Activated naive CD8-positive, alpha-beta T cell treated with anti-CD3 and anti-CD28 coated beads for 36 hours (primary cell): ENCODE measurements at regions not wholly inside any gene's neighbourhood (a gene's known extent, or its start where the extent isn't known, plus 50 kb on each side); places are given as distances from the start of the nearest gene placed in this dataset.

Experiments
- DNase-seq: peaks from one replicate; pipeline ENCODE4 v3.0.0; 2021
- H3K27ac Mint-ChIP-seq: one replicate; pipeline ENCODE4 v1.8.0; 2022; ENCODE audit warnings: mild to moderate bottlenecking, moderate library complexity, mixed read lengths
- H3K27me3 Mint-ChIP-seq: one replicate; pipeline ENCODE4 v1.8.0; 2022; ENCODE audit warnings: mild to moderate bottlenecking, mixed read lengths
- H3K36me3 Mint-ChIP-seq: one replicate; pipeline ENCODE4 v1.8.0; 2021; ENCODE audit warnings: mild to moderate bottlenecking, mixed read lengths
- H3K4me1 Mint-ChIP-seq: one replicate; pipeline ENCODE4 v1.8.0; 2021; ENCODE audit warnings: mixed read lengths
- H3K4me3 Mint-ChIP-seq: one replicate; pipeline ENCODE4 v1.8.0; 2022; ENCODE audit warnings: mild to moderate bottlenecking, moderate library complexity, mixed read lengths
- H3K9me3 Mint-ChIP-seq: one replicate; pipeline ENCODE4 v1.8.0; 2022; ENCODE audit warnings: mixed read lengths

DNA sequence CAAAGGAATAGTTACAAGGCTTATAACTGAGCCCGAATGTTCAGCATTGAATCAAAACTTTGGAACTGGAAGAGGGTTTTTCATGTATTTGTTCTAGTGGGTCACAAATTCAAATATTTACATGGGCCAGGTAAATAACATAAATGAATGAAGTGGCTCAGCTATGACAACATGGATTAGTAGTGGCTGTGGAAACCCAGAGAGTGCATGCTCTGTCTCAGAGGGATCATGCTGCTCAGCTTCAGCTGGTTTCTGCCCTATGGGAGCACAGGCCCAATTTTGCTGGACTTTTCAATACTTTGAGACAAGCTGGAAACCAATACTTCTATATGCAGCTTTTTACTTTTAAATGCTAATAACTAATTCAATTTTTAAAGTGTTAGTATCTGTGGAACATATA lies 394.0 kb upstream of the TEX13C start:
- Mint-ChIP-seq H3K27me3 (no peaks in the 10 kb centered on the region), H3K4me1 (peaks cover 3% of the 10 kb centered on the region), H3K4me3 (no peak overlapping the region), H3K27ac (no peak overlapping the region), H3K36me3 (no peaks in the 10 kb centered on the region), H3K9me3 (no peaks in the 10 kb centered on the region)
- no peak for DNase-seq

- H3K4me1 Mint-ChIP-seq: no peaks in the 10 kb centered on the region
- H3K27ac Mint-ChIP-seq: no peak overlapping the region
- DNase-seq: no peak
- H3K4me3 Mint-ChIP-seq: no peak overlapping the region
- H3K27me3 Mint-ChIP-seq: no peaks in the 10 kb centered on the region
- no peaks in the 10 kb centered on the region for H3K9me3 Mint-ChIP-seq
- no peaks in the 10 kb centered on the region for H3K36me3 Mint-ChIP-seq
These were observed 388.4 kb upstream of the TEX13C start for GRCh38 chrX:124931241-124931640.

- DNase-seq: no peak
- H3K9me3 Mint-ChIP-seq: no peaks in the 10 kb centered on the region
- H3K27ac Mint-ChIP-seq: no peak overlapping the region
- no peaks in the 10 kb centered on the region for H3K27me3 Mint-ChIP-seq
- H3K4me1 Mint-ChIP-seq: no peaks in the 10 kb centered on the region
- H3K4me3 Mint-ChIP-seq: no peak overlapping the region
- H3K36me3 Mint-ChIP-seq: no peaks in the 10 kb centered on the region
These were observed 387.7 kb upstream of the TEX13C start for GRCh38 chrX:124931958-124932357.

DNA sequence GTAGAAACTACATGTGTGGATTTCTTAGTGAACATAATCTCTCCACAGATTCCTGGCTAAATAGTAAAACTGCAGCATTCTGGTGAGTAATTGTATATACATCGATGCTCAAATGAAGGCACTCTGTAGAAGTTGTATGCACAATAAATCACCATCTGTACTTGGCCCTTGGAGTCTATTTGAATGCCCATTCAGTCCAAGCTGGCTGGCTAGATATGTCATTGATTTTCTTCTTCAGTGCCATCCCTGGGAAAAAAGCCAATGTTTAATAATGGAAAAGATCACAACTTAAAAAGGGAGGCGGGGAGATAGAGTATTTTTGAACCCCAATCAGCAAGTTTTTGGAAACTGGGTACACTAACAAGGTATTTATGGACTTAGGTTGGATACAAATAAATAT lies 381.0 kb upstream of the TEX13C start:
- Mint-ChIP-seq H3K9me3 (no peaks in the 10 kb centered on the region), H3K27me3 (no peaks in the 10 kb centered on the region)

DNA sequence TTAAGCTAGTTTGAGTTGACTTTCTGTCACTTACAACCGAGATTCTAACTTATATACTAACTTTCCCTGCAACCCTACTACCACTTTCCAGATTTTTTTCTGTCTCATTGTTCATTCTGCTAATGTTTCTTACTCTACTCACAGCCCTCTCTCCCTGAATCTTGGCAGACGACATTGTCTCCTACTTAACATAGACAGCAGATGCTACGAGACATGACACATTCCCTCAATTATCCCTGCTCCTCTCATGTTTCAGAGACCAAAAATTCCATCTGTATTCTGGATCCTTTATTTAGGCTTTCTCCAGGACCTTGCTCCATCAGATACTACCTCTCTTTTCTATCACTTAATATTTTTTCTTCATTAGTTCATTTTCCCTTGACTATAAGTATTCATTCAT lies 379.1 kb upstream of the TEX13C start:
- H3K27ac Mint-ChIP-seq: no peak overlapping the region
- H3K36me3 Mint-ChIP-seq: no peaks in the 10 kb centered on the region
- H3K27me3 Mint-ChIP-seq: no peaks in the 10 kb centered on the region
- H3K4me3 Mint-ChIP-seq: no peak overlapping the region
- no peak for DNase-seq
- H3K4me1 Mint-ChIP-seq: no peaks in the 10 kb centered on the region
- H3K9me3 Mint-ChIP-seq: no peaks in the 10 kb centered on the region

More for the DNA sequence above, 381.0 kb upstream of the TEX13C start:
- Mint-ChIP-seq H3K36me3 (no peaks in the 10 kb centered on the region), H3K4me3 (no peak overlapping the region), H3K27ac (no peak overlapping the region), H3K4me1 (no peaks in the 10 kb centered on the region)
- no peak for DNase-seq

DNA sequence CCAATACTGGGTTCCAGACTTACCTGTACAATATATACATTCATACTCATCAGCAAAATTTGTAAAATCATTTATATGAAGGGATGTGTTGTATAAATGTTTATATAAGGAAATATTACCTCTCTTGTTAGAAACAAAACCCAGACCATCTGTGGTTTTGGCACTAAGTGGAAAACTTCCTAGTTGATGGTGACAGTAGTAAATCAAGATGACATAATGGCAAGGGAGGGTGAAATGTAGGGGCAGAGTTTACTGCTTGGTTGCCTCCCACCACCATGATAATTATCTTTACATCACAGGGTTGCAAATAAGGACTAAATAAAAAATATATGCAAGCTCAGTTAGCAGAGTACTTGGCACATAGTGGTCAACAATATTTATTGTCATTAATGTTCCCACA lies 365.3 kb upstream of the TEX13C start:
- no peaks in the 10 kb centered on the region for H3K36me3 Mint-ChIP-seq
- H3K27ac Mint-ChIP-seq: no peak overlapping the region
- H3K4me3 Mint-ChIP-seq: no peak overlapping the region
- H3K4me1 Mint-ChIP-seq: no peaks in the 10 kb centered on the region
- no peaks in the 10 kb centered on the region for H3K27me3 Mint-ChIP-seq
- DNase-seq: no peak
- H3K9me3 Mint-ChIP-seq: no peaks in the 10 kb centered on the region

- H3K9me3 Mint-ChIP-seq: no peaks in the 10 kb centered on the region
- no peaks in the 10 kb centered on the region for H3K36me3 Mint-ChIP-seq
- H3K27ac Mint-ChIP-seq: no peak overlapping the region
- DNase-seq: no peak
- H3K27me3 Mint-ChIP-seq: no peaks in the 10 kb centered on the region
- H3K4me3 Mint-ChIP-seq: no peak overlapping the region
- no peaks in the 10 kb centered on the region for H3K4me1 Mint-ChIP-seq
These were observed 359.2 kb upstream of the TEX13C start for GRCh38 chrX:124960454-124960853.

GRCh38 chrX:124963717-124964116 lies 356.0 kb upstream of the TEX13C start, which contains the start of gene TENM1:
Gene TENM1 (minus strand): TSS chrX:124963817.
- no peaks in the 10 kb centered on the region for H3K27me3 Mint-ChIP-seq
- H3K9me3 Mint-ChIP-seq: no peaks in the 10 kb centered on the region
- DNase-seq: no peak
- H3K4me3 Mint-ChIP-seq: no peak within 1 kb of the TSS
- H3K4me1 Mint-ChIP-seq: no peaks in the 10 kb centered on the region
- no peaks in the 10 kb centered on the region for H3K36me3 Mint-ChIP-seq
- no peak within 1 kb of the TSS for H3K27ac Mint-ChIP-seq

DNA sequence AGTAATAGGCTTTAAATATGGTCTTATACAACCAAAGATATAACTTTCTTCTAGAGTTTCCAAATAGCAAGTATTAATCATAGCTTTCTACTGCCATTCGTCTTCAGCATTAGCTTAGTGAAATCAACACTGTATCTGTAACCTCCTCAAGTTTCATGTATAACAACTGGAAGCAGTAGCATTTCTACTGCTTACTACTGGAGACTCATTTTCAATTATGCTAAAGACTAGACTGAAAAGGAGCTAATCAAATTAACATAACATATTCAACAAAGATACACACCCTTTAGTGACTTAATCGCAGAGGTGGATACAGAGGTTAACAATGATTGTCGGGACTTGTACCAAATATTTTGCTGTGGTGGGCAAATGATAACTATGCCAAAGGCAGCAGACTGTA lies 344.2 kb upstream of the TEX13C start:
- H3K9me3 Mint-ChIP-seq: no peaks in the 10 kb centered on the region
- no peaks in the 10 kb centered on the region for H3K4me1 Mint-ChIP-seq
- H3K27ac Mint-ChIP-seq: no peak overlapping the region
- no peak overlapping the region for H3K4me3 Mint-ChIP-seq
- DNase-seq: no peak
- H3K27me3 Mint-ChIP-seq: no peaks in the 10 kb centered on the region
- no peaks in the 10 kb centered on the region for H3K36me3 Mint-ChIP-seq

- Mint-ChIP-seq H3K27ac (no peak overlapping the region), H3K4me1 (no peaks in the 10 kb centered on the region), H3K27me3 (no peaks in the 10 kb centered on the region), H3K9me3 (no peaks in the 10 kb centered on the region), H3K4me3 (no peak overlapping the region), H3K36me3 (no peaks in the 10 kb centered on the region)
- no peak for DNase-seq
These were observed 338.3 kb upstream of the TEX13C start for GRCh38 chrX:124981420-124981819.

DNA sequence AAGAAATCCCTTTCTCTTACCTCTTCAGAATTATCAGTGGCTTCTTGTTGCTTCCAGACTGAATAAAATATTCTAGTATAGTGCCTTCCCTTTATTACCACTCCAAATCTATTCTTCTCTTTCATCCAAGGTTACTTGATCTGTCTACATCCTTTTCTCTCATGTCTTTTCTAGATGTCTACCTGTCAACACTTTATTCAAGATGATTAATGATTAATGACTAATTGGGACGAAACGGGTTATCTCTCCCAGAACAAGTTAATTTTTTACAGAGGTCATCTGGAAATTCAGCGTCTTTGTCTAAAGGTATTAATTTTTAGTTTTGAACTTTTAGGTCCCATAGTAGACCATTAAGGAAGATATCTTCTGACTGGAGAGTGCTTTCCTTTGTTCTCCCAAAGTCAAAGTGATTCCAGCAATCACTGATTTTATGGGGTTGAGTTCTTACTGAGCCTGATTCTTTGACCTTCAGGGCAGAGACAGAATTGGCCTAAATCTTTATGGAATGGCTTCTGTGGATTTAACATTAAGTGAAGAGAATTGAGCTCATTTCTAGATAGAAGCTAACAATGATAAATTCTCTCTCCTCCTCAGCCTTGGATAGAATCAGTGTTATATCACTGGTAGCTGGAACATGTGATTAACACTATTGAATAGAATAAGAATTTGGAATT lies 335.4 kb upstream of the TEX13C start:
- Mint-ChIP-seq H3K36me3 (no peaks in the 10 kb centered on the region), H3K4me3 (no peak overlapping the region), H3K4me1 (no peaks in the 10 kb centered on the region), H3K27ac (no peak overlapping the region), H3K27me3 (no peaks in the 10 kb centered on the region), H3K9me3 (no peaks in the 10 kb centered on the region)
- no peak for DNase-seq

GRCh38 chrX:124986284-124986683 lies 333.4 kb upstream of the TEX13C start:
- DNase-seq: no peak
- Mint-ChIP-seq H3K27ac (no peak overlapping the region), H3K4me1 (no peaks in the 10 kb centered on the region), H3K9me3 (no peaks in the 10 kb centered on the region), H3K27me3 (no peaks in the 10 kb centered on the region), H3K36me3 (no peaks in the 10 kb centered on the region), H3K4me3 (no peak overlapping the region)

DNA sequence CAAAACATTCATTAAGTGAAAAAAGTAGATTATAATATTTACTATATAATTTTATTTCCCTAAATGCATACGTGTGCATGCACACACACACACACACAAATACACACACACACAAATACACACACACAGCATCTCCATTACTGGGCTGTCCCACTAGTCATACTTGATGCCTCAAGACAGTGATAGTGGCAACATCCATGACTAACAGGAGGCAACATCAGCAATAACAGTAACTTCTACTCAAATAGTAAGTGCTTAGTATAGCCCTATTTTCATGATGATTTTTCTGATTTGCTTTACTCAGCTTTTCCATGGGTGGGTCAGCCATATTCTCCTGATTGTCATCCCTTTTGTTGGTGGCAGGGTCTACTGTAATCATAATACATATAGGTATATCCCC lies 325.9 kb upstream of the TEX13C start:
- Mint-ChIP-seq H3K4me3 (no peak overlapping the region), H3K27ac (no peak overlapping the region), H3K36me3 (no peaks in the 10 kb centered on the region), H3K27me3 (no peaks in the 10 kb centered on the region), H3K4me1 (no peaks in the 10 kb centered on the region), H3K9me3 (no peaks in the 10 kb centered on the region)
- no peak for DNase-seq

- H3K4me3 Mint-ChIP-seq: no peak overlapping the region
- H3K9me3 Mint-ChIP-seq: no peaks in the 10 kb centered on the region
- H3K36me3 Mint-ChIP-seq: no peaks in the 10 kb centered on the region
- no peak overlapping the region for H3K27ac Mint-ChIP-seq
- no peaks in the 10 kb centered on the region for H3K4me1 Mint-ChIP-seq
- H3K27me3 Mint-ChIP-seq: no peaks in the 10 kb centered on the region
- no peak for DNase-seq
These were observed 325.3 kb upstream of the TEX13C start for GRCh38 chrX:124994404-124994803.

- Mint-ChIP-seq H3K4me1 (no peaks in the 10 kb centered on the region), H3K9me3 (peaks cover 2% of the 10 kb centered on the region), H3K27ac (no peak overlapping the region), H3K4me3 (no peak overlapping the region), H3K27me3 (no peaks in the 10 kb centered on the region), H3K36me3 (no peaks in the 10 kb centered on the region)
- DNase-seq: no peak
These were observed 315.8 kb upstream of the TEX13C start for GRCh38 chrX:125003746-125004446.

- no peak for DNase-seq
- H3K27me3 Mint-ChIP-seq: no peaks in the 10 kb centered on the region
- H3K27ac Mint-ChIP-seq: no peak overlapping the region
- no peaks in the 10 kb centered on the region for H3K4me1 Mint-ChIP-seq
- H3K4me3 Mint-ChIP-seq: no peak overlapping the region
- peaks cover 2% of the 10 kb centered on the region for H3K9me3 Mint-ChIP-seq
- H3K36me3 Mint-ChIP-seq: no peaks in the 10 kb centered on the region
These were observed 314.9 kb upstream of the TEX13C start for GRCh38 chrX:125004799-125005198.
